HL-60 (cell line): ENCODE measurements at regions not wholly inside any gene's neighbourhood (a gene's known extent, or its start where the extent isn't known, plus 50 kb on each side); places are given as distances from the start of the nearest gene placed in this dataset.
"Not testable (repeated sequence)": the region's sequence is repeated elsewhere in the genome, so short reads cannot be mapped to it uniquely, and the experiment has no call there.

Source experiments
- DNase-seq, 2 experiments: peaks; one replicate each; pipeline ENCODE4 v3.0.0-alpha.2; 2010 to 2020; ENCODE audit warnings: low read depth in 1 of 2, low spot score in 1 of 2
- H3K27ac ChIP-seq: fragments of 250-450 bp; sonication (Bioruptor Pico); replicated peaks from 2 replicates; pipeline ENCODE4 v1.5.1; 2020; ENCODE audit warnings: mild to moderate bottlenecking, moderate library complexity
- H3K27me3 ChIP-seq: fragments of 250-450 bp; sonication (Bioruptor Pico); 2 replicates; pipeline ENCODE4 v1.5.1; 2021; ENCODE audit warnings: mild to moderate bottlenecking, moderate library complexity; ENCODE audit not compliant: insufficient read depth, poor library complexity, severe bottlenecking
- H3K4me3 ChIP-seq: replicated peaks from 2 replicates; pipeline ENCODE4 v1.5.1; 2011; ENCODE audit warnings: mild to moderate bottlenecking, control low read depth, low read length; ENCODE audit not compliant: insufficient read depth
- GABPA ChIP-seq: IDR thresholded peaks from 2 replicates; pipeline ENCODE4 v1.6.1; 2012; ENCODE audit warnings: low read depth
- POLR2AphosphoS5 ChIP-seq: IDR thresholded peaks from 2 replicates; pipeline ENCODE4 v1.6.1; 2012; ENCODE audit warnings: low read depth
- SPI1 ChIP-seq: IDR thresholded peaks from 2 replicates; pipeline ENCODE4 v1.6.1; 2012; ENCODE audit warnings: low read depth, mild to moderate bottlenecking, borderline replicate concordance
- TF ChIP-seq, protein P1 (sequence below): IDR thresholded peaks from one replicate; pipeline ENCODE4 v1.5.1; 2011; ENCODE audit warnings: low read length, control low read depth, inconsistent platforms; ENCODE audit not compliant: insufficient read depth
- TF ChIP-seq, protein P2 (sequence below): IDR thresholded peaks from 2 replicates; pipeline ENCODE4 v1.6.1; 2012; ENCODE audit warnings: low read depth; ENCODE audit not compliant: insufficient replicate concordance

DNA sequence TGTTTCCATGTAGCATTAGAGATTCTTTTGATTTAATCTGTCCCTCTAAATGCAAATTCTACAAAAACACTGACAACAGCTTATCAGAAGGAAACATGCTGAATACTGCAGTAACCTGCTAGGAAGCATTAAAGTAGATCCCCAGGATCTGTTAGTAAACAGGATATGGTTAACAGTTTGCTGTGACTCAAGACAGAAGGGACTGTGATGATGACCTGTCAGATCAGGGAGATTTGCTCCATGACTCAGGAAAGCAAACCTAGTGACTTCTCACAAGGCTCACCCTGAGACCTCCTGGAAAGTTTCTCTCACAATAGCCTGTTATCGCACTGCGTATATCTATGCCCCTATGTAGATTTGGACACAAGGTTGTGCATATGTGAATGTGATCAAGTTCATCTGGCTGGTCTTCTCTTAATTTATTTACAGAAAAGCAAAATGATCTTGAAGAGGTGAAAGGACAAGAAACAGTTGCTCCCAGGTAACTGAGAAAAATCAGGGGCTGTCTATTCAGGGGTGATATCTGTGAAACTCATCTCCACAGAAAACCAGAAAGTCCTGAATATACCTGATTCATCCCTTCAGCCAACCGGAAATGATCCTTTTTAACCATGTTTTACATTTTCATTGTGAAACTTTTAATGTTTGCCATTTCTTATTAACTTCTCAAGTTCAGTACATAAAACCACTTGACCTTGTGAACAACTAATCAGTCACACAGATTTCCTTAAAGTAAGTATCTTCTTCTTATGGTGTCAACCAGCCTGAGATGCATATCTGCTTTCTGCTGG is 333.1 kb upstream of the COX7C start:
- H3K4me3 ChIP-seq = not testable (repeated sequence)

DNA sequence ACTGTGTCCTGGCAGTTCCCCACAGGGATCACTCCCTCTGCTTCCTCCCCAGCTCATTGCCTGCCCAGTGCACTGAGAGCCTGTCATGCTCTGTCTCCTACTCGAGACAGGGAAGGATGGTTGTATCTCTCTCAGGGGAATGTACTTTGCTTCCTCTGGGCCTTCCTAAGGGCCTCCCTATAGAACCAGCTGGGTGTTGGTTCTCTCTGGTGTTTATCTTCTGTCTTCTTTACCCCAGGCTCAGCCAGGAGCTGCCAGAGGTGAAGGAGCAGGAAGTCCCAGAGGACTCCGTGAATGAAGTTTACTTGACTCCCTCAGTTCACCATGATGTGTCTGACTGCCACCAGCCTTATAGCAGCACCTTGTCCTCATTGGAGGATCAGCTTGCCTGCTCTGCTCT is 330.3 kb upstream of the COX7C start:
- DNase-seq, H3K27me3 ChIP-seq, H3K27ac ChIP-seq, H3K4me3 ChIP-seq: not testable (repeated sequence)

More for the DNA sequence above, 333.1 kb upstream of the COX7C start:
- not testable (repeated sequence) for DNase-seq, H3K27me3 ChIP-seq, H3K27ac ChIP-seq

DNA sequence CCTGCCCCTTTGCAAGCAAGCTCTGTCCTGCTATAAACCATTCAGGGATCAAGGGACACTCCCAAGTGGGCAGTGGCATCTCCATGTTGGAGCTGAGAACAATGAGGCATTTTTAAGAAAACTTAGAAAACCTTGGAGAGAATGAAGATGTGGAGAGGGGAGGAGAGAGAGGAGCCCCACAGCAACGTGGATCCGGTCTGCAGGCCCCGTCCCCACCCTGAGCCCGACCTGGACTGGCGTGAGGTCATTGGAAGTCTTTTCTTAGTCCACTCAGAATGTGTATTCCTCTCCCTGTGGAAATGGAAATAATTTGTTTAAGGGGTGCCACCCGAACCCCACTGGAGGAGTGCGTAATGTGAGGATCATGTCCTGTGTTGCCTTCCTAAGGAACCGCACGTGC is 328.0 kb upstream of the COX7C start:
- DNase-seq, H3K27me3 ChIP-seq, H3K27ac ChIP-seq, H3K4me3 ChIP-seq: not testable (repeated sequence)

DNA sequence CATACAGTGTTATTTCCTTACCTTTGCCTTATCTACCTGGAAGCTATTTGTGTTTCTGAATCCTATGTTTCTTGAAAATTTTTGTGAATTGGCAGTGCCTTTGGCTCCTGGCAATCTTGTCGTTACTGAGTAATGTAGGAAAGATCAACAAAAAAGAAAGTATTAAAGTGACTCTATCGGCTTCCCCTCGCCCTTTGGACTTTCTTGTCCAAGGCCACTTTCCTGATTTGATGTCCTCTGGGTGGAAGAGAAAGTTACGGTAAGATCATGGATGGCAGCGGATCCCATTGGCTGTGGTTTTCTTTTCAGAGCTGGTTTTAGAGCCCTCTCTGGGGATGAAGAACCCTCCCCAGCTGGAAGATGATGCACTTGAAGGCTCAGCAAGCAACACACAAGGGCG is 324.9 kb upstream of the COX7C start:
- DNase-seq, H3K4me3 ChIP-seq, H3K27me3 ChIP-seq, H3K27ac ChIP-seq: not testable (repeated sequence)

DNA sequence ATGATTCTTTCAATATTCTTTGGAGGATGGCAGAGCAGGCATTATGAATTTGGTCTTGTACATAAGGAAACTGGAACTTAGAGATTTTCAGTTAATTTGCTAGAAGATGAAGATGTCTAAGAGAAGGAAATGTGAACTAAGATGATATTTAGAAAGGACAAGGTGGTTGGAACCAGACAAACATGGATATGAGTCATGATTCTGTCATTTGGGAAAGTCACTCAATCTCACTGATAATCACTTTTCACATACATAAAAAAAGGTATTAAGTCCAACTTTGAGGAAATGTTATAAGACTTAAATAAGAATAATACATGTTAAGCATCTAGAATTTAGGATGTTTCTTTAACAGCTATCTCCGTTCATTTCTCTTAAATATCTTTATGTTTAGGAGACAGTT is 315.1 kb upstream of the COX7C start:
- H3K27ac ChIP-seq, H3K27me3 ChIP-seq, H3K4me3 ChIP-seq, DNase-seq: not testable (repeated sequence)

DNA sequence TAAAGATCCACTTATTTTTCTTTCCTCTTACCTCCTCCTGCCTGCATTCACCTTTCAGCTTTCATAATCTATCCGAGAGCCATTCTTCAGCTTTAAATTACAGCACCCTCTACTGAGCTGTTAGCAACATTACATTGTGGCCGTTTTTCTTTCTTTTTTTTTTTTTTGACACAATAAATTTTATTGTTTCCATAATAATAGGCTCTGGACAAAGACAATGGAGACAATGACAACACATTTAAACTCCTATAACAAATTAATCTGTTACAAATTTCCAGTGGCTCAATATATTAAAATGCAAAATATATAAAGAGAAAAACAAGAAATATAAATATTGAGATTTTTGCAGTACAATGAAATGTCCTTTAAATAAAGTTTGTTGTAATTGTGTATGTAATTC is 312.7 kb upstream of the COX7C start:
- not testable (repeated sequence) for DNase-seq, H3K27me3 ChIP-seq, H3K4me3 ChIP-seq, H3K27ac ChIP-seq

DNA sequence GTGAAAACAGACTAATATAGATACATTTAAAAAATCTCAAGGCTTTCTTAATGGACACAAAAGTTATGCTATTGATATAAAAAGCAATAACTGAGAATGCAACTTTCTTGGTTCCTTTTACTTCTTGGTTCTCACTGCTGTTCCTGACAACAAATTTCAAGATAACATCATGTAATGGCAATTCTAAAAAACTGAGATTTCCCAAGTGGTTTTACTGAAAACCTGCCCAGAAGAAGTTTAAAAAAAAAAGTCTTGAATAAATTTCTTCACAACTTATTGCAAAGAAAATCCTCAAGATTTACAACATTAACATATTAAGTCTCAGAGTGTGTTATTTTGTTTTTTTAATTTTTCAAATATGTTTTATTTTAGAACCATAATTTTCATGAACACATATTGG is 302.8 kb upstream of the COX7C start:
- TF ChIP-seq SPI1 = no peak
- TF ChIP-seq, protein P1, sequence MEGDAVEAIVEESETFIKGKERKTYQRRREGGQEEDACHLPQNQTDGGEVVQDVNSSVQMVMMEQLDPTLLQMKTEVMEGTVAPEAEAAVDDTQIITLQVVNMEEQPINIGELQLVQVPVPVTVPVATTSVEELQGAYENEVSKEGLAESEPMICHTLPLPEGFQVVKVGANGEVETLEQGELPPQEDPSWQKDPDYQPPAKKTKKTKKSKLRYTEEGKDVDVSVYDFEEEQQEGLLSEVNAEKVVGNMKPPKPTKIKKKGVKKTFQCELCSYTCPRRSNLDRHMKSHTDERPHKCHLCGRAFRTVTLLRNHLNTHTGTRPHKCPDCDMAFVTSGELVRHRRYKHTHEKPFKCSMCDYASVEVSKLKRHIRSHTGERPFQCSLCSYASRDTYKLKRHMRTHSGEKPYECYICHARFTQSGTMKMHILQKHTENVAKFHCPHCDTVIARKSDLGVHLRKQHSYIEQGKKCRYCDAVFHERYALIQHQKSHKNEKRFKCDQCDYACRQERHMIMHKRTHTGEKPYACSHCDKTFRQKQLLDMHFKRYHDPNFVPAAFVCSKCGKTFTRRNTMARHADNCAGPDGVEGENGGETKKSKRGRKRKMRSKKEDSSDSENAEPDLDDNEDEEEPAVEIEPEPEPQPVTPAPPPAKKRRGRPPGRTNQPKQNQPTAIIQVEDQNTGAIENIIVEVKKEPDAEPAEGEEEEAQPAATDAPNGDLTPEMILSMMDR = no peak
- no peak for TF ChIP-seq GABPA
- TF ChIP-seq POLR2AphosphoS5 = no peak
- TF ChIP-seq, protein P2, sequence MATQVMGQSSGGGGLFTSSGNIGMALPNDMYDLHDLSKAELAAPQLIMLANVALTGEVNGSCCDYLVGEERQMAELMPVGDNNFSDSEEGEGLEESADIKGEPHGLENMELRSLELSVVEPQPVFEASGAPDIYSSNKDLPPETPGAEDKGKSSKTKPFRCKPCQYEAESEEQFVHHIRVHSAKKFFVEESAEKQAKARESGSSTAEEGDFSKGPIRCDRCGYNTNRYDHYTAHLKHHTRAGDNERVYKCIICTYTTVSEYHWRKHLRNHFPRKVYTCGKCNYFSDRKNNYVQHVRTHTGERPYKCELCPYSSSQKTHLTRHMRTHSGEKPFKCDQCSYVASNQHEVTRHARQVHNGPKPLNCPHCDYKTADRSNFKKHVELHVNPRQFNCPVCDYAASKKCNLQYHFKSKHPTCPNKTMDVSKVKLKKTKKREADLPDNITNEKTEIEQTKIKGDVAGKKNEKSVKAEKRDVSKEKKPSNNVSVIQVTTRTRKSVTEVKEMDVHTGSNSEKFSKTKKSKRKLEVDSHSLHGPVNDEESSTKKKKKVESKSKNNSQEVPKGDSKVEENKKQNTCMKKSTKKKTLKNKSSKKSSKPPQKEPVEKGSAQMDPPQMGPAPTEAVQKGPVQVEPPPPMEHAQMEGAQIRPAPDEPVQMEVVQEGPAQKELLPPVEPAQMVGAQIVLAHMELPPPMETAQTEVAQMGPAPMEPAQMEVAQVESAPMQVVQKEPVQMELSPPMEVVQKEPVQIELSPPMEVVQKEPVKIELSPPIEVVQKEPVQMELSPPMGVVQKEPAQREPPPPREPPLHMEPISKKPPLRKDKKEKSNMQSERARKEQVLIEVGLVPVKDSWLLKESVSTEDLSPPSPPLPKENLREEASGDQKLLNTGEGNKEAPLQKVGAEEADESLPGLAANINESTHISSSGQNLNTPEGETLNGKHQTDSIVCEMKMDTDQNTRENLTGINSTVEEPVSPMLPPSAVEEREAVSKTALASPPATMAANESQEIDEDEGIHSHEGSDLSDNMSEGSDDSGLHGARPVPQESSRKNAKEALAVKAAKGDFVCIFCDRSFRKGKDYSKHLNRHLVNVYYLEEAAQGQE = no peak
- H3K27me3 ChIP-seq = no peaks in the 10 kb centered on the region
- no peak for DNase-seq
- no peak overlapping the region for H3K4me3 ChIP-seq
- H3K27ac ChIP-seq = no peak overlapping the region

DNA sequence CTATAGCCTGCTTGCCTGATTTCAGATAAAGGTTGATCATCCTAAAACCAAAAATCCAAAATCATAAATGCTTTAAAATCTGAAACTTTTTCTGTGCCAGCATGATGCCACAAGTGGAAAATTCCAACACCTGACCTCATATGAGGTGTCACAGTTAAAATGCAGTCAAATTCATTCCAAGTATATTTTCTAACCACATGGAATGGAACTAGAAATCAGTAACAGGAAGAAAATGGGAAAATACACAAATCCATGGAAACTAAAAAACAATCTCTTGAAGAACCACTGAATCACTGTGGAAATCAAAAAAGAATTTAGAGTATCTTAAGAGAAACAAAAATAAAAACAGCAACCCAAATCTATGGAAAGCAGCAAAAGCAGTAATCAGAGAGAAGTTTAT is 297.5 kb upstream of the COX7C start:
- DNase-seq = no peak
- Histone ChIP-seq H3K27me3 (no peaks in the 10 kb centered on the region), H3K4me3 (no peak overlapping the region), H3K27ac (no peak overlapping the region)
- TF ChIP-seq, protein P2 = no peak
- TF ChIP-seq POLR2AphosphoS5 (no peak), SPI1 (no peak), GABPA (no peak)
- TF ChIP-seq, protein P1 = no peak
